Spinal cord (tissue), 9 donors: ENCODE measurements at regions not wholly inside any gene's neighbourhood (a gene's known extent, or its start where the extent isn't known, plus 50 kb on each side); places are given as distances from the start of the nearest gene placed in this dataset.

Source experiments
- DNase-seq, 6 donors: peaks; one replicate each; pipeline versions ENCODE4 v3.0.0 to v3.0.0-alpha.2; 2013 to 2015; ENCODE audit warnings: low spot score in 6 of 6, low read depth in 4 of 6
- H3K27ac ChIP-seq: one replicate; pipeline ENCODE4 v1.5.1; 2013; ENCODE audit warnings: low read depth, low read length, control low read depth
- H3K27me3 ChIP-seq: one replicate; pipeline ENCODE4 v1.6.1; 2013; ENCODE audit warnings: low read length; ENCODE audit not compliant: control insufficient read depth, insufficient read depth
- H3K36me3 ChIP-seq: one replicate; pipeline ENCODE4 v1.6.1; 2013; ENCODE audit warnings: low read length; ENCODE audit not compliant: control insufficient read depth, insufficient read depth
- H3K4me1 ChIP-seq: one replicate; pipeline ENCODE4 v1.6.1; 2013; ENCODE audit warnings: low read length; ENCODE audit not compliant: control insufficient read depth, insufficient read depth
- H3K4me3 ChIP-seq: one replicate; pipeline ENCODE4 v1.5.1; 2013; ENCODE audit warnings: low read depth, low read length, control low read depth
- H3K9me3 ChIP-seq: one replicate; pipeline ENCODE4 v1.6.1; 2013; ENCODE audit warnings: low read length; ENCODE audit not compliant: control insufficient read depth, insufficient read depth
- WGBS: methylation state at CpG from one replicate; pipeline ENCODE4 v1.1.5; 2013; ENCODE audit warnings: missing lambda C conversion rate; ENCODE audit not compliant: insufficient coverage; 5-methylcytosine and 5-hydroxymethylcytosine counted together
- donor health status: healthy.

- DNase-seq, result peak in 2 of 6 donors; percentile 64 to 76
These were observed 321.8 kb downstream of the TCERG1L start for GRCh38 chr10:130989670-130990232.

GRCh38 chr10:130990486-130990885 lies 321.0 kb downstream of the TCERG1L start:
- Histone ChIP-seq H3K9me3 (no peaks in the 10 kb centered on the region), H3K4me1 (peaks cover 32% of the 10 kb centered on the region), H3K27ac (no peak overlapping the region), H3K36me3 (no peaks in the 10 kb centered on the region), H3K4me3 (no peak overlapping the region), H3K27me3 (peaks cover 21% of the 10 kb centered on the region)
- 32% methylated on average over 5 of the region's 9 CpGs for WGBS
- DNase-seq, result peak in 5 of 6 donors; percentile 57 to 88 (median 70)

More at GRCh38 chr10:130989670-130990232, 321.8 kb downstream of the TCERG1L start:
- Histone ChIP-seq H3K4me1 (peaks cover 32% of the 10 kb centered on the region), H3K4me3 (no peak overlapping the region), H3K36me3 (no peaks in the 10 kb centered on the region), H3K9me3 (no peaks in the 10 kb centered on the region), H3K27me3 (peaks cover 19% of the 10 kb centered on the region), H3K27ac (no peak overlapping the region)
- WGBS, result 44% methylated on average over 8 of the region's 8 CpGs

DNA sequence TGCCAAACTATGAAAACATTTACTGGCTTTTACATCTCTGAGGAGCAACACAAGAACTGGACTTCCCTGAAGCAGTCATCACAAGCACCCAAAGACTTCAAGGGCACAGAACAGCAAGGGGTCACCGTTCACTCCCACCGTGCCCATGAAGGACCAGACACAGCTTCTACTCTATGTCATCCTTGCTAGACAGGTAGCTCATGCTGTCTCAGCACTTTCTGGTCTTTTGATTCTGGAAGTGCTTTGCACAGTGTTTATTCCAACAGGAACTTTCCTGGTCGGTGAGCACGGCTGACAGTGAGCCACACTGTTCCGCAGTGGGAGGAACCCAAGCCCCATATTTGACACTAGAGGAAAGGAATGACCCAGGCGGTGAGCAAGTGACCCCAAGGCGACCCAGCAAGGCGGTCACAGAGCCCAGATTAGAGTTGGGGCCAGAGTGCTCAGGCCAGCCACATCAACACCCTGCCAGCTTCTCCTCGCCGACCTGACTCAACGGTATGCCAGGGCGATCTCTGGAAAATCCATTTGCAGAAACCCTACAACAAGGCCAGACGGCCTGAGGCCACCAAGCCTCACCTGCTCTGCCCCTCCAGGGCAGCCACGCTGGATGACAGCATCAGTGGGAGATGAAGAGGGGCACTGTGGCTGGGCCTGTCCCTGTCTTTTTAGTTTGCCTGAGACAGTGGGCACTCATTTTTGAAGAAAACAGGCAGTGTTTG lies 318.6 kb downstream of the TCERG1L start:
- no peaks in the 10 kb centered on the region for H3K9me3 ChIP-seq
- H3K4me1 ChIP-seq, result peaks cover 11% of the 10 kb centered on the region
- 94% methylated on average over 13 of the region's 14 CpGs for WGBS
- peaks cover 27% of the 10 kb centered on the region for H3K27me3 ChIP-seq
- no peak overlapping the region for H3K4me3 ChIP-seq
- no peak for DNase-seq
- H3K27ac ChIP-seq, result no peak overlapping the region
- no peaks in the 10 kb centered on the region for H3K36me3 ChIP-seq

DNA sequence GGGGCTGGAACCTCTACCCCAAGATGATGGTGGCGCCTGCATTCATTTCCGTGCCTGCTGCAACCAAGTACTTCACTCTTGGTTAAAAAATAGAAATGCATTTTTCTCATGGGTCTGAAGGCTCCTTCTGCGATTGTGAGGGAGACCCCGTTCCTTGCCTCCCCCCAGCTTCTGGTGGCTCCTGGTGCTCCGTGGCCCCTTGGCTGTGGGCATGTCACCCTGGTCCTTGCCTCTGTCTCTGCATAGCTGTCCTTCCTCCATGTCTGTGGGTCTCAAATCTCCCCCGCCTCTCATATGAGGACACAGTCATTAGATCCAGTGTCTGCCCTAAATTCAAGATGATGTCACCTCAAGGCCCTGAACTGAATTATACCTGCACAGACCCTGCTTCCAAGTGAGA lies 317.9 kb downstream of the TCERG1L start:
- no peaks in the 10 kb centered on the region for H3K36me3 ChIP-seq
- DNase-seq, result no peak
- no peak overlapping the region for H3K27ac ChIP-seq
- H3K4me3 ChIP-seq, result no peak overlapping the region
- H3K4me1 ChIP-seq, result peaks cover 11% of the 10 kb centered on the region
- peaks cover 30% of the 10 kb centered on the region for H3K27me3 ChIP-seq
- no peaks in the 10 kb centered on the region for H3K9me3 ChIP-seq
- WGBS, result 95% methylated on average over 6 of the region's 6 CpGs

- H3K27me3 ChIP-seq, result peaks cover 36% of the 10 kb centered on the region
- 97% methylated on average over 6 of the region's 7 CpGs for WGBS
- no peak for DNase-seq
- no peak overlapping the region for H3K27ac ChIP-seq
- peaks cover 9% of the 10 kb centered on the region for H3K4me1 ChIP-seq
- no peaks in the 10 kb centered on the region for H3K9me3 ChIP-seq
- H3K4me3 ChIP-seq, result no peak overlapping the region
- no peaks in the 10 kb centered on the region for H3K36me3 ChIP-seq
These were observed 317.3 kb downstream of the TCERG1L start for GRCh38 chr10:130994191-130994590.

GRCh38 chr10:130994845-130995244 lies 316.7 kb downstream of the TCERG1L start:
- Histone ChIP-seq H3K27me3 (peaks cover 37% of the 10 kb centered on the region), H3K9me3 (no peaks in the 10 kb centered on the region)
- WGBS, result 92% methylated on average over 3 of the region's 7 CpGs

DNA sequence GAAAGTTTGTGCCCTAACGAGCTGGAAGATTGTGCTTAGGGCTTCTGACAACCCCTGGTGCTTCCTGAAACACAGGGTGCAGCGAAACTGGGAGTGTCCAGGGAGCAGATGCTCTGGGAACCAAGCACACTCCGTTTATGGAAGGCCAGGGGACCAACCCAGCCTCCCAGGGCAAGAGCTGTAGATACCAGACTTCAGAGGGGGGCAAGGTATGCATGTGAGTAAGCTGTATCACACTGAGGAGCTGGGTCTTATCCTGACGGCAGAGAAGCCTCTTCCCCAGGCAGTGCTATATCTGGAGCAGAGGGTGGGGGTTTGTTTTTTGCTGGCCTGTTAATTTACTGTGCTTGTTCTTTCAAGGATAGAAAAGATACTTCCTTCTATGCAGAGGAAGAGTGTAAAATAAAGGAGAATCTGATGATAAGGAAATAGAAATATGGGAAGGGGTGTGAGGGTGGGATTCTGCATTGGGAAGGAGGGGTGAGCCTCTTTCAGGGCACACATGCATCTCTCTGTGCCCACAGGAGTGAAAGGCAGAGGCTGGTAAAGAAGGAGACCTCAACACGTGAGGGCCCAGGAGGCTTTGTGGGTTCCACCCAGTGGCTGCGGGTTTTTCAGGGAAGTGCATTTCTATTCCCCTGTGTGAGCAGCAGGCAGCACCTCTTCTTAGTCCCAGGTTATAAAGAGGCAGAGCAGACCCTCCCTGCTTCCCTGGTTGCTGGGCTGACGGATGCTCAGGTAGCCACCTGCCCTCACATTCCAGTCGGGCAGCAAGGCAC lies 314.1 kb downstream of the TCERG1L start:
- peaks cover 37% of the 10 kb centered on the region for H3K27me3 ChIP-seq
- 75% methylated on average over 7 of the region's 8 CpGs for WGBS
- peaks cover 11% of the 10 kb centered on the region for H3K4me1 ChIP-seq
- H3K4me3 ChIP-seq, result no peak overlapping the region
- DNase-seq, result no peak
- H3K36me3 ChIP-seq, result no peaks in the 10 kb centered on the region
- no peaks in the 10 kb centered on the region for H3K9me3 ChIP-seq
- H3K27ac ChIP-seq, result no peak overlapping the region

More at GRCh38 chr10:130994845-130995244, 316.7 kb downstream of the TCERG1L start:
- H3K27ac ChIP-seq, result no peak overlapping the region
- H3K4me1 ChIP-seq, result peaks cover 2% of the 10 kb centered on the region
- no peaks in the 10 kb centered on the region for H3K36me3 ChIP-seq
- H3K4me3 ChIP-seq, result no peak overlapping the region
- DNase-seq, result no peak

DNA sequence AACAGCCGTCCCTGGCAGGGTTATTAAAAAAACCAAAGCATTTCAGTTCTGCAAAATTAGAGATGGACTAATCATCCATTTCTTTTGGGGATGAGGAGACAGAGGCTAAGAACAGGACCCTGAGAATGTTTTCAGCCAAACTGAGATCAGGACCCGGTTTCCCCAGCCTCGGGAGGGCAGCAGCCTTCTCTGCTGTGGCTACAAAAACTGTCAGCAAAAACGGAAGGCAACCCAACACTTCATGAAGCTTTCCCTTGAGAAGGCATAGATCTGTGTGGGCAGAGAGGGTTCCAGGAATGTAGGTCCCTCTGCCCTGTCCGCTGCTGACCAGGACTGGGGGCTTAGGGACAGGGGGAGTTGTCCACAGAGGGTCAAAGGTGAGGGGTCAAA lies 313.5 kb downstream of the TCERG1L start:
- no peak overlapping the region for H3K27ac ChIP-seq
- 82% methylated on average over 4 of the region's 5 CpGs for WGBS
- H3K4me3 ChIP-seq, result no peak overlapping the region
- DNase-seq, result no peak
- H3K36me3 ChIP-seq, result no peaks in the 10 kb centered on the region
- peaks cover 14% of the 10 kb centered on the region for H3K4me1 ChIP-seq
- peaks cover 34% of the 10 kb centered on the region for H3K27me3 ChIP-seq
- H3K9me3 ChIP-seq, result no peaks in the 10 kb centered on the region

- peaks cover 31% of the 10 kb centered on the region for H3K27me3 ChIP-seq
- no peak overlapping the region for H3K27ac ChIP-seq
- no peak overlapping the region for H3K4me3 ChIP-seq
- no peak for DNase-seq
- peaks cover 16% of the 10 kb centered on the region for H3K4me1 ChIP-seq
- H3K36me3 ChIP-seq, result no peaks in the 10 kb centered on the region
- no peaks in the 10 kb centered on the region for H3K9me3 ChIP-seq
- WGBS, result 93% methylated on average over 6 of the region's 10 CpGs
These were observed 312.9 kb downstream of the TCERG1L start for GRCh38 chr10:130998642-130999041.
